Osteoblast (primary cell): ENCODE measurements at regions not wholly inside any gene's neighbourhood (a gene's known extent, or its start where the extent isn't known, plus 50 kb on each side); places are given as distances from the start of the nearest gene placed in this dataset.

Source experiments
- DNase-seq: peaks from one replicate; pipeline ENCODE4 v3.0.0; 2011; ENCODE audit warnings: low spot score, mixed read lengths; ENCODE audit not compliant: insufficient read length; ENCODE audit errors: missing footprints
- H2AFZ ChIP-seq: 2 replicates; pipeline ENCODE4 v1.6.0; 2011; ENCODE audit warnings: mild to moderate bottlenecking, low read length
- H3K27ac ChIP-seq: 2 replicates; pipeline ENCODE4 v1.5.1; 2011; ENCODE audit warnings: mild to moderate bottlenecking, low read depth, low read length, moderate library complexity
- H3K27me3 ChIP-seq: 2 replicates; pipeline ENCODE4 v1.6.0; 2012; ENCODE audit warnings: mild to moderate bottlenecking, control low read depth, inconsistent platforms, low read length, moderate library complexity; ENCODE audit not compliant: insufficient read depth
- H3K36me3 ChIP-seq: 2 replicates; pipeline ENCODE4 v1.5.1; 2011; ENCODE audit warnings: mild to moderate bottlenecking, low read length, control low read depth, moderate library complexity; ENCODE audit not compliant: insufficient read depth
- H3K4me1 ChIP-seq: 2 replicates; pipeline ENCODE4 v1.5.1; 2011; ENCODE audit warnings: mild to moderate bottlenecking, low read length, control low read depth, moderate library complexity; ENCODE audit not compliant: insufficient read depth
- H3K4me2 ChIP-seq: 2 replicates; pipeline ENCODE4 v1.6.0; 2011; ENCODE audit warnings: mild to moderate bottlenecking, low read length; ENCODE audit not compliant: insufficient read depth
- H3K4me3 ChIP-seq: fragments of 200-600 bp; sonication (generic); 3 replicates; pipeline ENCODE4 v1.5.1; 2012; ENCODE audit warnings: mild to moderate bottlenecking, low read length, inconsistent platforms; ENCODE audit not compliant: insufficient read depth
- H3K79me2 ChIP-seq: 2 replicates; pipeline ENCODE4 v1.6.0; 2012; ENCODE audit warnings: mild to moderate bottlenecking, low read length, control low read depth, inconsistent platforms; ENCODE audit not compliant: insufficient read depth
- H3K9me3 ChIP-seq: 2 replicates; pipeline ENCODE4 v1.5.1; 2011; ENCODE audit warnings: low read depth, low read length, control low read depth
- H4K20me1 ChIP-seq: 2 replicates; pipeline ENCODE4 v1.6.0; 2012; ENCODE audit warnings: mild to moderate bottlenecking, low read length, control low read depth; ENCODE audit not compliant: insufficient read depth
- CTCF ChIP-seq: IDR thresholded peaks from 2 replicates; pipeline ENCODE4 v1.5.1; 2011; ENCODE audit warnings: mild to moderate bottlenecking, low read depth, low read length, moderate library complexity; ENCODE audit errors: extremely low read depth

- H3K36me3 ChIP-seq = no peaks in the 10 kb centered on the region
- no peak for TF ChIP-seq CTCF
Measured at GRCh38 chr21:35582731-35583130, 477.6 kb downstream of the SETD4 start.

GRCh38 chr21:35581640-35582039 is 478.7 kb downstream of the SETD4 start:
- Histone ChIP-seq H3K4me1 (peaks cover 31% of the 10 kb centered on the region), H3K27me3 (no peaks in the 10 kb centered on the region), H3K4me2 (no peak overlapping the region), H2AFZ (no peak overlapping the region), H3K9me3 (no peaks in the 10 kb centered on the region), H3K27ac (no peak overlapping the region), H3K79me2 (no peaks in the 10 kb centered on the region), H3K36me3 (no peaks in the 10 kb centered on the region), H4K20me1 (no peaks in the 10 kb centered on the region), H3K4me3 (no peak overlapping the region)
- DNase-seq = no peak
- TF ChIP-seq CTCF = no peak

More at GRCh38 chr21:35582731-35583130, 477.6 kb downstream of the SETD4 start:
- H2AFZ ChIP-seq = no peak overlapping the region
- no peaks in the 10 kb centered on the region for H3K9me3 ChIP-seq
- H3K27ac ChIP-seq = no peak overlapping the region
- H3K4me1 ChIP-seq = peaks cover 21% of the 10 kb centered on the region
- DNase-seq = no peak
- no peak overlapping the region for H3K4me2 ChIP-seq
- no peaks in the 10 kb centered on the region for H4K20me1 ChIP-seq
- no peaks in the 10 kb centered on the region for H3K27me3 ChIP-seq
- no peaks in the 10 kb centered on the region for H3K79me2 ChIP-seq
- no peak overlapping the region for H3K4me3 ChIP-seq

GRCh38 chr21:35579520-35580293 is 480.6 kb downstream of the SETD4 start:
- Histone ChIP-seq H3K27ac (peak overlapping the region; percentile 91), H3K36me3 (no peaks in the 10 kb centered on the region), H3K4me3 (no peak overlapping the region), H3K9me3 (no peaks in the 10 kb centered on the region), H4K20me1 (no peaks in the 10 kb centered on the region), H2AFZ (no peak overlapping the region), H3K4me1 (peaks cover 45% of the 10 kb centered on the region), H3K79me2 (no peaks in the 10 kb centered on the region), H3K27me3 (no peaks in the 10 kb centered on the region), H3K4me2 (peak overlapping the region; percentile 29)
- no peak for TF ChIP-seq CTCF
- no peak for DNase-seq

GRCh38 chr21:35578831-35579471 is 481.4 kb downstream of the SETD4 start:
- H3K4me2 ChIP-seq = peak overlapping the region; percentile 29
- H3K36me3 ChIP-seq = no peaks in the 10 kb centered on the region
- no peak overlapping the region for H2AFZ ChIP-seq
- peak overlapping the region; percentile 91 for H3K27ac ChIP-seq
- H3K4me3 ChIP-seq = no peak overlapping the region
- no peak for DNase-seq
- H3K4me1 ChIP-seq = peaks cover 52% of the 10 kb centered on the region
- H3K79me2 ChIP-seq = no peaks in the 10 kb centered on the region
- H4K20me1 ChIP-seq = no peaks in the 10 kb centered on the region
- TF ChIP-seq CTCF = no peak
- H3K9me3 ChIP-seq = no peaks in the 10 kb centered on the region
- no peaks in the 10 kb centered on the region for H3K27me3 ChIP-seq
